ENCODE measurements at regions not wholly inside any gene's neighbourhood (a gene's known extent, or its start where the extent isn't known, plus 50 kb on each side); places are given as distances from the start of the nearest gene placed in this dataset.

DNA sequence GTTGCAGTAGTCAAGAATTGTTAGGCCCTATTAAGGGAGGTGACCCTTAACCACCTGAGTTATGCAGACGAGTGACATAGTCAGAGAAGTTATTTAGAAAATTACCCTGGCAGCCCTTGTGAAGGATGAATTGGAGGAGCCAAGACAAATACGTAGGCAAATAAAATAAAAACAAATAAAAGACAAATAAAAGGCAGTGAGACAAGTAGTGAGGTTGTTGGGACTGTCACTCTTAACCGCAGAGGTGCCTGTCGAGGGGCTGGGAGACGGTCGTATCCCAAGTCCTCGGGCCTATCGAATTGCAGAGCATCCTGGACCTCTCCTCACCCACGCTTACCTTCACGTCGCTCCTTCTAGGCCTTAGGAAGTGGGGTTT, 58.0 kb upstream of the ZC4H2 start:
- Histone ChIP-seq H3K9me2 (ENCODE audit: insufficient read depth) (no peaks in the 10 kb centered on the region), H3K79me2 (replicated peaks; ENCODE audit: insufficient read depth) (no peaks in the 10 kb centered on the region), H3K4me3 (peak overlapping the region; percentile 61), H3F3A (replicated peaks; ENCODE audit: low read depth) (no peaks in the 10 kb centered on the region), H2AFZ (no peak overlapping the region), H4K20me1 (replicated peaks; ENCODE audit: insufficient read depth) (no peaks in the 10 kb centered on the region), H3K36me3 (ENCODE audit: insufficient read depth) (no peaks in the 10 kb centered on the region), H3K27me3 (ENCODE audit: insufficient read depth) (no peaks in the 10 kb centered on the region), H3K4me1 (ENCODE audit: insufficient read depth) (no peaks in the 10 kb centered on the region), H3K4me2 (peak overlapping the region; percentile 31), H3K27ac (ENCODE audit: low read depth) (no peak overlapping the region)
- ATAC-seq = no peak
- peaks cover 2% of the 10 kb centered on the region for H3K27me3 Mint-ChIP-seq (ENCODE audit: insufficient read depth, low read depth, poor library complexity)
- H3K27ac Mint-ChIP-seq = no peak overlapping the region
- DNase-seq (ENCODE audit: low spot score) = no peak
- no peaks in the 10 kb centered on the region for H3K36me3 Mint-ChIP-seq (ENCODE audit: low read depth)
- peaks cover 5% of the 10 kb centered on the region; the same call in 1 of the 3 replicates for H3K4me1 Mint-ChIP-seq
- H3K4me3 Mint-ChIP-seq = peak overlapping the region; percentile 87
- TF ChIP-seq ZNF331 (CRISPR knock-in tag; IDR thresholded peaks at IDR 0.05; ENCODE audit: low read depth) (no peak), POLR2AphosphoS5 (IDR thresholded peaks at IDR 0.05; ENCODE audit: low read depth) (no peak), JUNB (IDR thresholded peaks at IDR 0.05; ENCODE audit: unreplicated experiment) (no peak), EZH2 (IDR thresholded peaks at IDR 0.05; ENCODE audit: low read depth, unreplicated experiment) (no peak), ZNF114 (CRISPR knock-in tag; IDR thresholded peaks at IDR 0.05) (no peak), EZH2phosphoT487 (IDR thresholded peaks at IDR 0.05; ENCODE audit: unreplicated experiment) (no peak), NANOG (IDR thresholded peaks at IDR 0.05; ENCODE audit: borderline replicate concordance) (no peak), CREB1 (CRISPR knock-in tag; IDR thresholded peaks at IDR 0.05; ENCODE audit: low read depth) (no peak), STAT1 (IDR thresholded peaks at IDR 0.05; ENCODE audit: unreplicated experiment) (no peak)
- TF ChIP-seq, protein P1, sequence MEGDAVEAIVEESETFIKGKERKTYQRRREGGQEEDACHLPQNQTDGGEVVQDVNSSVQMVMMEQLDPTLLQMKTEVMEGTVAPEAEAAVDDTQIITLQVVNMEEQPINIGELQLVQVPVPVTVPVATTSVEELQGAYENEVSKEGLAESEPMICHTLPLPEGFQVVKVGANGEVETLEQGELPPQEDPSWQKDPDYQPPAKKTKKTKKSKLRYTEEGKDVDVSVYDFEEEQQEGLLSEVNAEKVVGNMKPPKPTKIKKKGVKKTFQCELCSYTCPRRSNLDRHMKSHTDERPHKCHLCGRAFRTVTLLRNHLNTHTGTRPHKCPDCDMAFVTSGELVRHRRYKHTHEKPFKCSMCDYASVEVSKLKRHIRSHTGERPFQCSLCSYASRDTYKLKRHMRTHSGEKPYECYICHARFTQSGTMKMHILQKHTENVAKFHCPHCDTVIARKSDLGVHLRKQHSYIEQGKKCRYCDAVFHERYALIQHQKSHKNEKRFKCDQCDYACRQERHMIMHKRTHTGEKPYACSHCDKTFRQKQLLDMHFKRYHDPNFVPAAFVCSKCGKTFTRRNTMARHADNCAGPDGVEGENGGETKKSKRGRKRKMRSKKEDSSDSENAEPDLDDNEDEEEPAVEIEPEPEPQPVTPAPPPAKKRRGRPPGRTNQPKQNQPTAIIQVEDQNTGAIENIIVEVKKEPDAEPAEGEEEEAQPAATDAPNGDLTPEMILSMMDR (conservative IDR thresholded peaks at IDR 0.05; ENCODE audit: low read depth in 2 of 2) = no peak
- TF ChIP-seq, protein P2, sequence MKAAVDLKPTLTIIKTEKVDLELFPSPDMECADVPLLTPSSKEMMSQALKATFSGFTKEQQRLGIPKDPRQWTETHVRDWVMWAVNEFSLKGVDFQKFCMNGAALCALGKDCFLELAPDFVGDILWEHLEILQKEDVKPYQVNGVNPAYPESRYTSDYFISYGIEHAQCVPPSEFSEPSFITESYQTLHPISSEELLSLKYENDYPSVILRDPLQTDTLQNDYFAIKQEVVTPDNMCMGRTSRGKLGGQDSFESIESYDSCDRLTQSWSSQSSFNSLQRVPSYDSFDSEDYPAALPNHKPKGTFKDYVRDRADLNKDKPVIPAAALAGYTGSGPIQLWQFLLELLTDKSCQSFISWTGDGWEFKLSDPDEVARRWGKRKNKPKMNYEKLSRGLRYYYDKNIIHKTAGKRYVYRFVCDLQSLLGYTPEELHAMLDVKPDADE (IDR thresholded peaks at IDR 0.05) = no peak
- TF ChIP-seq, protein P3, sequence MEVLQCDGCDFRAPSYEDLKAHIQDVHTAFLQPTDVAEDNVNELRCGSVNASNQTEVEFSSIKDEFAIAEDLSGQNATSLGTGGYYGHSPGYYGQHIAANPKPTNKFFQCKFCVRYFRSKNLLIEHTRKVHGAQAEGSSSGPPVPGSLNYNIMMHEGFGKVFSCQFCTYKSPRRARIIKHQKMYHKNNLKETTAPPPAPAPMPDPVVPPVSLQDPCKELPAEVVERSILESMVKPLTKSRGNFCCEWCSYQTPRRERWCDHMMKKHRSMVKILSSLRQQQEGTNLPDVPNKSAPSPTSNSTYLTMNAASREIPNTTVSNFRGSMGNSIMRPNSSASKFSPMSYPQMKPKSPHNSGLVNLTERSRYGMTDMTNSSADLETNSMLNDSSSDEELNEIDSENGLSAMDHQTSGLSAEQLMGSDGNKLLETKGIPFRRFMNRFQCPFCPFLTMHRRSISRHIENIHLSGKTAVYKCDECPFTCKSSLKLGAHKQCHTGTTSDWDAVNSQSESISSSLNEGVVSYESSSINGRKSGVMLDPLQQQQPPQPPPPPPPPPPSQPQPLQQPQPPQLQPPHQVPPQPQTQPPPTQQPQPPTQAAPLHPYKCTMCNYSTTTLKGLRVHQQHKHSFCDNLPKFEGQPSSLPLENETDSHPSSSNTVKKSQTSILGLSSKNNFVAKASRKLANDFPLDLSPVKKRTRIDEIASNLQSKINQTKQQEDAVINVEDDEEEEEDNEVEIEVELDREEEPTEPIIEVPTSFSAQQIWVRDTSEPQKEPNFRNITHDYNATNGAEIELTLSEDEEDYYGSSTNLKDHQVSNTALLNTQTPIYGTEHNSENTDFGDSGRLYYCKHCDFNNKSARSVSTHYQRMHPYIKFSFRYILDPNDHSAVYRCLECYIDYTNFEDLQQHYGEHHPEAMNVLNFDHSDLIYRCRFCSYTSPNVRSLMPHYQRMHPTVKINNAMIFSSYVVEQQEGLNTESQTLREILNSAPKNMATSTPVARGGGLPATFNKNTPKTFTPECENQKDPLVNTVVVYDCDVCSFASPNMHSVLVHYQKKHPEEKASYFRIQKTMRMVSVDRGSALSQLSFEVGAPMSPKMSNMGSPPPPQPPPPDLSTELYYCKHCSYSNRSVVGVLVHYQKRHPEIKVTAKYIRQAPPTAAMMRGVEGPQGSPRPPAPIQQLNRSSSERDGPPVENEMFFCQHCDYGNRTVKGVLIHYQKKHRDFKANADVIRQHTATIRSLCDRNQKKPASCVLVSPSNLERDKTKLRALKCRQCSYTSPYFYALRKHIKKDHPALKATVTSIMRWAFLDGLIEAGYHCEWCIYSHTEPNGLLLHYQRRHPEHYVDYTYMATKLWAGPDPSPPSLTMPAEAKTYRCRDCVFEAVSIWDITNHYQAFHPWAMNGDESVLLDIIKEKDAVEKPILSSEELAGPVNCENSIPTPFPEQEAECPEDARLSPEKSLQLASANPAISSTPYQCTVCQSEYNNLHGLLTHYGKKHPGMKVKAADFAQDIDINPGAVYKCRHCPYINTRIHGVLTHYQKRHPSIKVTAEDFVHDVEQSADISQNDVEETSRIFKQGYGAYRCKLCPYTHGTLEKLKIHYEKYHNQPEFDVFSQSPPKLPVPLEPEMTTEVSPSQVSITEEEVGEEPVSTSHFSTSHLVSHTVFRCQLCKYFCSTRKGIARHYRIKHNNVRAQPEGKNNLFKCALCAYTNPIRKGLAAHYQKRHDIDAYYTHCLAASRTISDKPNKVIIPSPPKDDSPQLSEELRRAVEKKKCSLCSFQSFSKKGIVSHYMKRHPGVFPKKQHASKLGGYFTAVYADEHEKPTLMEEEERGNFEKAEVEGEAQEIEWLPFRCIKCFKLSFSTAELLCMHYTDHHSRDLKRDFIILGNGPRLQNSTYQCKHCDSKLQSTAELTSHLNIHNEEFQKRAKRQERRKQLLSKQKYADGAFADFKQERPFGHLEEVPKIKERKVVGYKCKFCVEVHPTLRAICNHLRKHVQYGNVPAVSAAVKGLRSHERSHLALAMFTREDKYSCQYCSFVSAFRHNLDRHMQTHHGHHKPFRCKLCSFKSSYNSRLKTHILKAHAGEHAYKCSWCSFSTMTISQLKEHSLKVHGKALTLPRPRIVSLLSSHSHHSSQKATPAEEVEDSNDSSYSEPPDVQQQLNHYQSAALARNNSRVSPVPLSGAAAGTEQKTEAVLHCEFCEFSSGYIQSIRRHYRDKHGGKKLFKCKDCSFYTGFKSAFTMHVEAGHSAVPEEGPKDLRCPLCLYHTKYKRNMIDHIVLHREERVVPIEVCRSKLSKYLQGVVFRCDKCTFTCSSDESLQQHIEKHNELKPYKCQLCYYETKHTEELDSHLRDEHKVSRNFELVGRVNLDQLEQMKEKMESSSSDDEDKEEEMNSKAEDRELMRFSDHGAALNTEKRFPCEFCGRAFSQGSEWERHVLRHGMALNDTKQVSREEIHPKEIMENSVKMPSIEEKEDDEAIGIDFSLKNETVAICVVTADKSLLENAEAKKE (CRISPR knock-in tag; IDR thresholded peaks at IDR 0.05) = no peak
- TF ChIP-seq, protein P4, sequence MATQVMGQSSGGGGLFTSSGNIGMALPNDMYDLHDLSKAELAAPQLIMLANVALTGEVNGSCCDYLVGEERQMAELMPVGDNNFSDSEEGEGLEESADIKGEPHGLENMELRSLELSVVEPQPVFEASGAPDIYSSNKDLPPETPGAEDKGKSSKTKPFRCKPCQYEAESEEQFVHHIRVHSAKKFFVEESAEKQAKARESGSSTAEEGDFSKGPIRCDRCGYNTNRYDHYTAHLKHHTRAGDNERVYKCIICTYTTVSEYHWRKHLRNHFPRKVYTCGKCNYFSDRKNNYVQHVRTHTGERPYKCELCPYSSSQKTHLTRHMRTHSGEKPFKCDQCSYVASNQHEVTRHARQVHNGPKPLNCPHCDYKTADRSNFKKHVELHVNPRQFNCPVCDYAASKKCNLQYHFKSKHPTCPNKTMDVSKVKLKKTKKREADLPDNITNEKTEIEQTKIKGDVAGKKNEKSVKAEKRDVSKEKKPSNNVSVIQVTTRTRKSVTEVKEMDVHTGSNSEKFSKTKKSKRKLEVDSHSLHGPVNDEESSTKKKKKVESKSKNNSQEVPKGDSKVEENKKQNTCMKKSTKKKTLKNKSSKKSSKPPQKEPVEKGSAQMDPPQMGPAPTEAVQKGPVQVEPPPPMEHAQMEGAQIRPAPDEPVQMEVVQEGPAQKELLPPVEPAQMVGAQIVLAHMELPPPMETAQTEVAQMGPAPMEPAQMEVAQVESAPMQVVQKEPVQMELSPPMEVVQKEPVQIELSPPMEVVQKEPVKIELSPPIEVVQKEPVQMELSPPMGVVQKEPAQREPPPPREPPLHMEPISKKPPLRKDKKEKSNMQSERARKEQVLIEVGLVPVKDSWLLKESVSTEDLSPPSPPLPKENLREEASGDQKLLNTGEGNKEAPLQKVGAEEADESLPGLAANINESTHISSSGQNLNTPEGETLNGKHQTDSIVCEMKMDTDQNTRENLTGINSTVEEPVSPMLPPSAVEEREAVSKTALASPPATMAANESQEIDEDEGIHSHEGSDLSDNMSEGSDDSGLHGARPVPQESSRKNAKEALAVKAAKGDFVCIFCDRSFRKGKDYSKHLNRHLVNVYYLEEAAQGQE (IDR thresholded peaks at IDR 0.05; ENCODE audit: unreplicated experiment) = no peak
- H3K9me3 Mint-ChIP-seq = peaks cover 3% of the 10 kb centered on the region; the same call in 1 of the 3 replicates
